ENCODE measurements at regions not wholly inside any gene's neighbourhood (a gene's known extent, or its start where the extent isn't known, plus 50 kb on each side); places are given as distances from the start of the nearest gene placed in this dataset.

GRCh38 chr10:33459602-33460001, 125.1 kb upstream of the NRP1 start:
- no peaks in the 10 kb centered on the region for H3K9me3 ChIP-seq (ENCODE audit: control insufficient read depth, low read length, poor library complexity, severe bottlenecking)
- no peaks in the 10 kb centered on the region for H3K36me3 Mint-ChIP-seq (ENCODE audit: low read depth)
- no peaks in the 10 kb centered on the region for H3K4me1 Mint-ChIP-seq
- ATAC-seq (no peak), DNase-seq (no peak)
- no peak overlapping the region for H3K4me3 Mint-ChIP-seq
- no peak overlapping the region for H3K27ac Mint-ChIP-seq
- H3K27me3 Mint-ChIP-seq, result no peaks in the 10 kb centered on the region

- no peaks in the 10 kb centered on the region for H3K9me3 ChIP-seq (ENCODE audit: control insufficient read depth, low read length, poor library complexity, severe bottlenecking)
- Mint-ChIP-seq H3K4me1 (no peaks in the 10 kb centered on the region), H3K36me3 (ENCODE audit: low read depth) (no peaks in the 10 kb centered on the region), H3K27ac (no peak overlapping the region), H3K27me3 (no peaks in the 10 kb centered on the region), H3K4me3 (no peak overlapping the region)
- DNase-seq, result no peak
- no peak for ATAC-seq
Measured at GRCh38 chr10:33455029-33455428, 120.6 kb upstream of the NRP1 start.

GRCh38 chr10:33454554-33454953, 120.1 kb upstream of the NRP1 start:
- no peaks in the 10 kb centered on the region for H3K27me3 Mint-ChIP-seq
- no peak for DNase-seq
- no peak overlapping the region for H3K27ac Mint-ChIP-seq
- ATAC-seq, result no peak
- H3K4me3 Mint-ChIP-seq, result no peak overlapping the region
- no peaks in the 10 kb centered on the region for H3K4me1 Mint-ChIP-seq
- H3K9me3 ChIP-seq (ENCODE audit: control insufficient read depth, low read length, poor library complexity, severe bottlenecking), result no peaks in the 10 kb centered on the region
- H3K36me3 Mint-ChIP-seq (ENCODE audit: low read depth), result no peaks in the 10 kb centered on the region

GRCh38 chr10:33453081-33454025, 118.9 kb upstream of the NRP1 start:
- H3K4me3 Mint-ChIP-seq, result no peak overlapping the region

GRCh38 chr10:33448421-33449140, 114.1 kb upstream of the NRP1 start:
- H3K9me3 ChIP-seq (ENCODE audit: control insufficient read depth, low read length, poor library complexity, severe bottlenecking), result no peaks in the 10 kb centered on the region
- Mint-ChIP-seq H3K36me3 (ENCODE audit: low read depth) (no peaks in the 10 kb centered on the region), H3K4me3 (no peak overlapping the region), H3K27ac (no peak overlapping the region), H3K27me3 (peaks cover 21% of the 10 kb centered on the region), H3K4me1 (no peaks in the 10 kb centered on the region)
- no peak for DNase-seq
- no peak for ATAC-seq

More at GRCh38 chr10:33453081-33454025, 118.9 kb upstream of the NRP1 start:
- H3K9me3 ChIP-seq (ENCODE audit: control insufficient read depth, low read length, poor library complexity, severe bottlenecking), result no peaks in the 10 kb centered on the region
- no peaks in the 10 kb centered on the region for H3K36me3 Mint-ChIP-seq (ENCODE audit: low read depth)
- no peaks in the 10 kb centered on the region for H3K4me1 Mint-ChIP-seq
- H3K27me3 Mint-ChIP-seq, result peaks cover 10% of the 10 kb centered on the region
- H3K27ac Mint-ChIP-seq, result no peak overlapping the region
- DNase-seq, result no peak
- no peak for ATAC-seq

GRCh38 chr10:33441561-33441960, 107.1 kb upstream of the NRP1 start:
- ATAC-seq (no peak), DNase-seq (no peak)
- Mint-ChIP-seq H3K4me3 (no peak overlapping the region), H3K36me3 (ENCODE audit: low read depth) (peaks cover 3% of the 10 kb centered on the region), H3K4me1 (no peaks in the 10 kb centered on the region), H3K27me3 (peaks cover 25% of the 10 kb centered on the region), H3K27ac (no peak overlapping the region)
- no peaks in the 10 kb centered on the region for H3K9me3 ChIP-seq (ENCODE audit: control insufficient read depth, low read length, poor library complexity, severe bottlenecking)

GRCh38 chr10:33434933-33435332, 100.5 kb upstream of the NRP1 start:
- Mint-ChIP-seq H3K36me3 (ENCODE audit: low read depth) (peaks cover 3% of the 10 kb centered on the region), H3K27ac (no peak overlapping the region), H3K4me1 (no peaks in the 10 kb centered on the region), H3K4me3 (no peak overlapping the region), H3K27me3 (peaks cover 25% of the 10 kb centered on the region)
- DNase-seq (no peak), ATAC-seq (no peak)
- H3K9me3 ChIP-seq (ENCODE audit: control insufficient read depth, low read length, poor library complexity, severe bottlenecking), result no peaks in the 10 kb centered on the region

GRCh38 chr10:33428682-33429081, 94.2 kb upstream of the NRP1 start:
- Mint-ChIP-seq H3K4me1 (no peaks in the 10 kb centered on the region), H3K27me3 (peaks cover 50% of the 10 kb centered on the region), H3K4me3 (no peak overlapping the region), H3K27ac (no peak overlapping the region), H3K36me3 (ENCODE audit: low read depth) (no peaks in the 10 kb centered on the region)
- no peaks in the 10 kb centered on the region for H3K9me3 ChIP-seq (ENCODE audit: control insufficient read depth, low read length, poor library complexity, severe bottlenecking)
- DNase-seq, result no peak
- no peak for ATAC-seq

- no peaks in the 10 kb centered on the region for H3K9me3 ChIP-seq (ENCODE audit: control insufficient read depth, low read length, poor library complexity, severe bottlenecking)
- peaks cover 58% of the 10 kb centered on the region for H3K27me3 Mint-ChIP-seq
- H3K4me3 Mint-ChIP-seq, result no peak overlapping the region
- H3K4me1 Mint-ChIP-seq, result peaks cover 12% of the 10 kb centered on the region
- DNase-seq (no peak), ATAC-seq (no peak)
- H3K36me3 Mint-ChIP-seq (ENCODE audit: low read depth), result no peaks in the 10 kb centered on the region
- no peak overlapping the region for H3K27ac Mint-ChIP-seq
Measured at GRCh38 chr10:33423154-33423529, 88.7 kb upstream of the NRP1 start.

GRCh38 chr10:33422471-33423153, 88.1 kb upstream of the NRP1 start:
- ATAC-seq (no peak), DNase-seq (no peak)
- Mint-ChIP-seq H3K4me1 (peaks cover 12% of the 10 kb centered on the region), H3K4me3 (no peak overlapping the region), H3K36me3 (ENCODE audit: low read depth) (no peaks in the 10 kb centered on the region), H3K27me3 (peaks cover 58% of the 10 kb centered on the region), H3K27ac (no peak overlapping the region)
- no peaks in the 10 kb centered on the region for H3K9me3 ChIP-seq (ENCODE audit: control insufficient read depth, low read length, poor library complexity, severe bottlenecking)

- ATAC-seq (no peak), DNase-seq (no peak)
- Mint-ChIP-seq H3K27ac (no peak overlapping the region), H3K36me3 (ENCODE audit: low read depth) (no peaks in the 10 kb centered on the region), H3K4me1 (peaks cover 12% of the 10 kb centered on the region), H3K27me3 (peaks cover 61% of the 10 kb centered on the region), H3K4me3 (no peak overlapping the region)
- H3K9me3 ChIP-seq (ENCODE audit: control insufficient read depth, low read length, poor library complexity, severe bottlenecking), result no peaks in the 10 kb centered on the region
Measured at GRCh38 chr10:33421789-33422462, 87.5 kb upstream of the NRP1 start.

GRCh38 chr10:33419311-33419710, 84.8 kb upstream of the NRP1 start:
- Mint-ChIP-seq H3K36me3 (ENCODE audit: low read depth) (peaks cover 3% of the 10 kb centered on the region), H3K4me1 (peaks cover 12% of the 10 kb centered on the region), H3K27ac (no peak overlapping the region), H3K4me3 (no peak overlapping the region), H3K27me3 (peaks cover 82% of the 10 kb centered on the region)
- no peaks in the 10 kb centered on the region for H3K9me3 ChIP-seq (ENCODE audit: control insufficient read depth, low read length, poor library complexity, severe bottlenecking)
- DNase-seq (no peak), ATAC-seq (no peak)

- Mint-ChIP-seq H3K4me3 (no peak overlapping the region), H3K36me3 (ENCODE audit: low read depth) (peaks cover 3% of the 10 kb centered on the region), H3K27me3 (peaks cover 77% of the 10 kb centered on the region), H3K4me1 (peaks cover 12% of the 10 kb centered on the region), H3K27ac (no peak overlapping the region)
- DNase-seq (no peak), ATAC-seq (no peak)
- no peaks in the 10 kb centered on the region for H3K9me3 ChIP-seq (ENCODE audit: control insufficient read depth, low read length, poor library complexity, severe bottlenecking)
Measured at GRCh38 chr10:33418301-33418700, 83.8 kb upstream of the NRP1 start.
